GM19025 (cell line): ENCODE measurements at regions not wholly inside any gene's neighbourhood (a gene's known extent, or its start where the extent isn't known, plus 50 kb on each side); places are given as distances from the start of the nearest gene placed in this dataset.

ENCODE experiments used
- ATAC-seq: cut with Tn5 transposase; IDR thresholded peaks from one replicate; pipeline ENCODE4 v1.9.1; 2021; ENCODE audit warnings: mild to moderate bottlenecking, low read depth, moderate library complexity; ENCODE audit not compliant: unreplicated experiment

- no peak for ATAC-seq
Observed at GRCh38 chr14:34354556-34354955, 107.5 kb downstream of the SPTSSA start.

DNA sequence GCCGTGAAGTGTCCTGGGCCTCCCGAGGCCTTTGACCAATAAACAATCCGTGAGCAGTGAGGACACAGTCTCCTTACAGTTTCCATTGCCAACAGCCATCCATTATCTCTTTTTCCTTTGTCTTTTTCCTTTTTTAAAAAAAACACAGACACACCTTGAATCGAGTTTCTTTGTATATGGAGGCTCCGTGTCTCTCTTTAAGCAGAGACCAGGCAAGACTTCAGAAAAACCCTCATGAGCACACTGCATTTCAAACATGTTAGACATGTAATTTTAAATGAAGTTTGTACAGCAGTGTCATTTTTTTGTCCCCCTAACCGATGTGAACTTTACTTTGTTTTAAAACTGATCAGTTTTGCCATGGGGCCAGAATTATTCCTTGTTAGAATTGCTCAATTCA is 111.1 kb downstream of the SPTSSA start:
- no peak for ATAC-seq

DNA sequence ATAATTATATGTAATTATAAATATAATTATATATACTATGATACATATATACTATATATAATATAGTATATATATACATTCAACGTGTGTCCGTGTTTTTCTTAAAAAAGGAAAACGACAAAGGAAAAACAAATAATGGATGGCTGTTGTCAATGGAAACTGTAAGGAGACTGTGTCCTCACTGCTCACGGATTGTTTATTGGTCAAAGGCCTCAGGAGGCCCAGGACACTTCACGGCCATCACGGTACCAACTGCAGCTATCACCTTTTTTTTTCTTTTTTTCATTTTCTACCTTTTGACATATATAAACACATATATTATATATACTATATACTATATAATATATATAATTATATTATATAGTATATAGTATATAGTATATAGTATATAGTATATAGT is 113.4 kb downstream of the SPTSSA start:
- ATAC-seq: no peak

- peak; percentile 78 for ATAC-seq
Observed at GRCh38 chr14:34347683-34348082, 114.4 kb downstream of the SPTSSA start.

DNA sequence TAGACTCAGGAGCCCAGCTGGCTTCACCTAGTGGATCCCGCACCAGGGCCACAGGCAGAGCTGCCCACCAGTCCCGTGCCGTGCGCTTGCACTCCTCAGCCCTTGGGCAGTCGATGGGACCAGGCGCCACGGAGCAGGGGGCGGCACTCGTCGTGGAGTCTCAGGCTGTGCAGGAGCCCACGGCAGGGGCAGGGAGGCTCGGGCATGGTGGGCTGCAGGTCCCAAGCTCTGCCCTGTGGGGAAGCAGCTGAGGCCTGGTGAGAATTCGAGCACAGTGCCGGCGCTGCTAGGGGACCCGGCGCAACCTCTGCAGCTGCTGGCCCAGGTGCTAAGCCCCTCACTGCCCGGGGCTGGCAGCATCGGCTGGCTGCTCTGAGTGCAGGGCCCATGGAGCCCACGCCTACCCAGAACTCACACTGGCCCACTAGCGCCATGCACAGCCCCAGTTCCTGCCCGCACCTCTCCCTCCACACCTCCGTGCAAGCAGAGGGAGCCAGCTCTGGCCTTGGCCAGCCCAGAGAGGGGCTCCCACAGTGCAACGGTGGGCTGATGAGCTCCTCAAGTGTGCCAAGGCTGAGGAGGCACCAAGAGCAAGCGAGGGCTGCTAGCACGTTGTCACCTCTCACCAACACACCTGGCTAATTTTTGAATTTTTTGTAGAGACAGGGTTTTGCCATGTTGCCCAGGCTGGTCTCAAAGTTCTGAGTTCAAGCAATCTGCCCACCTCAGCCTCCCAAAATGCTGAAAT is 116.1 kb downstream of the SPTSSA start:
- ATAC-seq: no peak

DNA sequence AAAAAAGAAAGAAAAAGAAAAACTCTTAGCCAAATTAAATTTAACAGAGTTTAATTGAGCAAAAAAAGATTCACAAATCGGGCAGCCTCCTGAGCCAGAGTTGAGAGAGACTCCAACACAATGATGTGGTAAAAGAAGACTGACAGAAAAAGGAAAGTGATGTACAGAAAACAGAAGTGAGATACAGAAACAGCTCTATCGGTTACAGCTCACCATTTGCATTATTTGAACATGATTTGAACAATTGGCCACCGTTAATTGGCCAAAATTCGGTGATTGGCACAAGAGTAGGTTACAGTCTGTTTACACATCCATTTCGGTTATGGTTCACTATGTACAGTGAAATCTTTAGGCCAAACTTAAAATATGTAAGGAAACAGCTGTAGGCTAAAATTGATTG is 117.7 kb downstream of the SPTSSA start:
- no peak for ATAC-seq

GRCh38 chr14:34340025-34340625 is 121.9 kb downstream of the SPTSSA start:
- ATAC-seq: no peak

GRCh38 chr14:34338056-34338455 is 124.0 kb downstream of the SPTSSA start:
- no peak for ATAC-seq

DNA sequence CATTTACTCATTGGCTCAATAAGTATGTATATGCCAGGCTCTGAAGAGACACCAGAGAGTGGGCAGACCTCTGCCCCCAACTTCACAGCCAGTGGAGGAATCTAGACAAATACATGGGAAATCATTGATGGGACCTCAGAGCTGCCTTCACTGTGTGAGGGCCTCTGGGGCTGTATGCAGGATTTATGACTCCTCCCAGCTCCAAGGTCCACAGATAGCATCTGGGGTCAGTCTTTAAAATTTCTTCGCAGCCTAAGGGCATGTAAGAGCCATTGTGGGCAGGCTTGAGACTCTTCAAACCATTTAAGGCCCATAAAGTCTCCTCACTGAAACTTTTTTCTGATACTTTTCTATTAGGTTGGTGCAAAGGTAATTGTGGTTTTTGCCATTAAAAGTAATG is 125.5 kb downstream of the SPTSSA start:
- ATAC-seq: no peak

DNA sequence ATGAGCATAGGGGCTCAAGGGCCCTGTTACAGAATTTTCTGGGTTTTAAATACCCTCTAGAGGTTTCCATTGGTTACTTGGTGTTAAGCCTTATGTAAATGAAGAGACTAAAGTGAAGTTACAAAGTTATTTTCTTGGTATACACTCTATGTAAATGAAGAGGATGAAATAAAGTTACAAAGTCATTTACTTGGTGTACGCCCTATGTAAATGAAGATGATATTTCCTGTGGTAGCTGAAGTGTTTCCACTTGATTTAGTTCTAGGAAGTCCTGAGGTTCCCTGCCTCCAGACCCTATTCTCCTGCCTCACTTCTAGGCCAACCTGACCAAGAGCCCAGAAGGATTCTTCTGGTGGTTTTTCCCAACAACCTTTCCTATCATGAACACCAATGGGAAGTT is 126.1 kb downstream of the SPTSSA start:
- ATAC-seq: no peak

GRCh38 chr14:34334329-34334728 is 127.7 kb downstream of the SPTSSA start:
- no peak for ATAC-seq

GRCh38 chr14:34331728-34332623 is 130.1 kb downstream of the SPTSSA start:
- peak; percentile 78 for ATAC-seq

DNA sequence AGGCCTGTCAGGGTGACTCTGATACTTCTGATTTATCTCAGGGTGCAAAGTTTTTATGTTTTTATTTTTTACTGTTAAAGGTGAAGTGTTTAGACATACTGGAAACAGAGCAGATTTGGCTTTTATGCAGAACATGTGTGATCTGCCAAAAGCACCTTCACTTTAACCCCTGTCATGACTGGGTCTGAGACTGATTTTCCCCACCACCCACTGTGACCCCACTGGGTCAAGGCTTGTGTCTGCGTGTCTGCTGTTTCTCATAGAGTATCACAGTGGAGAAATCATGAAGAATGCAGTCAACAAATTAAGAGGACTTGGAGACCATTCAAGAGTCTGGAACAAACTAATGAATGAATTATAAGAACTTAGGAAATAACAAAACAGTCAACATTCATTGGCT is 131.2 kb downstream of the SPTSSA start:
- no peak for ATAC-seq

DNA sequence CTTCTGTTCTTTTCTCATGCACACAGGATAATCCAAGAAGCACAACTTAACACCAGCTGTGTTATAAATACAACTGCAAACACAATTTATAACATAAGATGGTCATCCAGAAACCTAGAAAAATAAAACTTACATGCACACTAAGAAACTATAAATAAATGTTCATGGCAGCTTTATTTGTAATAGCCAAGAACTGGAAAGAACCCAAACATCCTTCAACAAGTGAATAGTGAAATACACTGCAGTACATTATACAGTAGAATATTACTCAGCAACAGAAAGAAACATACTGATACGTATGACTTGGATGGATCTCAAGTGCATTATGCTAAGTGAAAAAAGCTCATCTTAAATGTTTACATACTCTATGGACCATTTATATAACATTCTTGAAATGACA is 132.7 kb downstream of the SPTSSA start:
- no peak for ATAC-seq

GRCh38 chr14:34328178-34328577 is 133.9 kb downstream of the SPTSSA start:
- ATAC-seq: no peak

- ATAC-seq: no peak
Observed at GRCh38 chr14:34325493-34325892, 136.5 kb downstream of the SPTSSA start.

- ATAC-seq: no peak
Observed at GRCh38 chr14:34324363-34324795, 137.7 kb downstream of the SPTSSA start.

- peak; percentile 61 for ATAC-seq
Observed at GRCh38 chr14:34322940-34323418, 139.1 kb downstream of the SPTSSA start.

DNA sequence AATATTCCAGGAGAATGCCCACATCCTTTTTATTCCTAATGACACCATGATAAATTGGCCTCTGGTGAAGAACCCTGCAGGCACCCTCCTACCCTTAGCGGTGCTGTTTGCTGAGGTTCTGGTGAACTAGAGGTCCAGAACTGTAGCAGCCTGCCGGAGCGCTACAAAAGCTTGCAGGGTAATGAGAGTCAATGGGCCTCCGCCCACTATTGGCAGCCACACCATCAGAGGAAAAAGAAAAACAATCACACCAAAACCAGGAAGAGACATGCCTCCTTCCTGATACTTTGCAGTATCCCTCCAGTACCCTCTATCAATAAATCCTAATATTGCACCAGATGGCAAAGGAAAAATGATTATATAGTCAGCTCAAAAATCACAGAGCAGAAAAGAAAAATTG is 142.9 kb downstream of the SPTSSA start:
- no peak for ATAC-seq

DNA sequence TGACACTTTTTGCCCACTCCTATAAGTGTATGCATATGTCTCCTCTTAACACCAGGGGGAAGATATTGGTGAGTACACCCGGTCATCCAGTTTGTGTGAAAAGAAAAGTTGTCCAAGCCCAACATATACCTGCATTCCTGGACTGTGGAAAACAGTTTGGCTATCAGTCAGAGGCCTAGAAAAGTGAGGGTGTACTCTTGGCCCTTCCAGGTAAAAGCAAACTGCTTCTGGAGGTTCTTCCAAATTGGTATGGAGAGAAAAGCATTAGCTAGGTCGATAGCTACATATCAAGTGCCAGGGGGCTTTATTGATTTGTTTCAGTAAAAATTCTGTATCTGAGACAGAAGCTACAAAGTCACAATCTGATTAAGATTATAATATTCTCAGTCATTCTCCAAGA is 144.0 kb downstream of the SPTSSA start:
- ATAC-seq: no peak

- ATAC-seq: no peak
Observed at GRCh38 chr14:34310724-34311123, 151.3 kb downstream of the SPTSSA start.
